ENCODE measurements at regions not wholly inside any gene's neighbourhood (a gene's known extent, or its start where the extent isn't known, plus 50 kb on each side); places are given as distances from the start of the nearest gene placed in this dataset.

GRCh38 chr1:234780531-234781162 is 170.7 kb upstream of the IRF2BP2 start:
- H4K20me1 ChIP-seq (replicated peaks; ENCODE audit: control insufficient read depth, insufficient read depth, low read length), result no peaks in the 10 kb centered on the region
- H3K4me2 ChIP-seq (ENCODE audit: insufficient read depth, low read length), result no peak overlapping the region
- peak; percentile 25 for ATAC-seq
- 15% methylated on average over 13 of the region's 13 CpGs for WGBS (ENCODE audit: insufficient coverage, low coverage, missing lambda C conversion rate)
- no peak overlapping the region for H3K27ac ChIP-seq (ENCODE audit: extremely low read depth, low read depth, low read length)
- H2AFZ ChIP-seq (ENCODE audit: low read depth, low read length), result peak overlapping the region; percentile 7; the same call in 1 of the 2 replicates
- DNase-seq (ENCODE audit: extremely low read depth in 1 of 4, low spot score in 3 of 4), result peak; percentile 21 to 56 (median 45)
- peaks cover 9 to 18% of the 10 kb centered on the region in 2 experiments for H3K4me1 ChIP-seq (replicated peaks in 1 of 2; ENCODE audit: control insufficient read depth in 2 of 2, insufficient read depth in 2 of 2, low read length in 2 of 2)
- H3K36me3 ChIP-seq (ENCODE audit: control insufficient read depth, insufficient read depth, low read length), result no peaks in the 10 kb centered on the region
- FAIRE-seq, result no peak
- H3K27me3 ChIP-seq (ENCODE audit: control insufficient read depth in 2 of 2, insufficient read depth in 2 of 2, low read length in 2 of 2), result peaks cover 53 to 57% of the 10 kb centered on the region in 2 experiments
- ChIA-PET POLR2A (interaction anchor here (1.0 to 1.2 kb wide), 3 partner anchors 50 to 168 kb away, joined by 3 to 4 read pairs (median 3); no protein-coding TSS in a partner anchor), CTCF (ENCODE audit: low intra/inter-chr PET ratio) (no interaction called here)
- H3K9ac ChIP-seq (ENCODE audit: insufficient read depth in 1 of 2, low read depth in 2 of 2, low read length in 2 of 2), result peak overlapping the region in 1 of 2 experiments; percentile 2; a peak in 1 of 4 replicates
- in situ Hi-C loops (cut with MboI) (no loop called here), intact Hi-C loops (cut with micrococcal nuclease) (no loop called here)
- H3K4me3 ChIP-seq, result no peak overlapping the region
- no peaks in the 10 kb centered on the region for H3K9me3 ChIP-seq (replicated peaks; ENCODE audit: control insufficient read depth, insufficient read depth, low read depth, low read length)
- H3K9me1 ChIP-seq (ENCODE audit: control insufficient read depth, insufficient read depth, low read length), result no peaks in the 10 kb centered on the region
- no TSS peak for BruUV-seq (replicated peaks)
- no peaks in the 10 kb centered on the region for H3K79me2 ChIP-seq (ENCODE audit: control insufficient read depth, insufficient read depth, low read length)
- peak; percentile 58; the same call in 1 of the 2 replicates for TF ChIP-seq PRMT5 (CRISPR knock-in tag; IDR thresholded peaks at IDR 0.05)
- TF ChIP-seq CTBP1 (IDR thresholded peaks at IDR 0.05; ENCODE audit: borderline replicate concordance), result peak; percentile 44; the same call in 1 of the 2 replicates
- TF ChIP-seq ELK1 (CRISPR knock-in tag; IDR thresholded peaks at IDR 0.05), result no peak
- no peak for TF ChIP-seq ZNF740 (CRISPR knock-in tag; IDR thresholded peaks at IDR 0.05)
- TF ChIP-seq ZNF740 (tag; IDR thresholded peaks at IDR 0.05), result 0 out of 4 replicates have a peak, but pooled peaks of 1 of the 2 experiments have one; percentile 13
- TF ChIP-seq CCNT2 (IDR thresholded peaks at IDR 0.05; ENCODE audit: borderline replicate concordance, extremely low read depth, insufficient read length, low read depth, low read length), result no peak
- TF ChIP-seq TAF1 (IDR thresholded peaks at IDR 0.05; ENCODE audit: control insufficient read depth, extremely low read depth, insufficient read depth, low read length, severe bottlenecking), result no peak
- TF ChIP-seq NFYB (IDR thresholded peaks at IDR 0.05; ENCODE audit: extremely low read depth, insufficient read length), result no peak
- TF ChIP-seq TCF15 (CRISPR knock-in tag; IDR thresholded peaks at IDR 0.05), result peak; percentile 86; the same call in 1 of the 2 replicates
- no peak for TF ChIP-seq BCOR (IDR thresholded peaks at IDR 0.05)
- no peak for TF ChIP-seq ZBTB43 (CRISPR knock-in tag; IDR thresholded peaks at IDR 0.05)
- TF ChIP-seq ARNT (IDR thresholded peaks at IDR 0.05), result no peak
- no peak for TF ChIP-seq ASH1L (IDR thresholded peaks at IDR 0.05; ENCODE audit: borderline replicate concordance, low read depth, partially characterized antibody)
- TF ChIP-seq CREBBP (IDR thresholded peaks at IDR 0.05; ENCODE audit: low read depth, low read length), result no peak
- TF ChIP-seq TCF3 (CRISPR knock-in tag; IDR thresholded peaks at IDR 0.05), result no peak
- TF ChIP-seq MBD2 (IDR thresholded peaks at IDR 0.05; ENCODE audit: borderline replicate concordance, low read depth), result 0 out of 2 replicates have a peak, but pooled peaks have one; percentile 9
- no peak for TF ChIP-seq ZNF316 (IDR thresholded peaks at IDR 0.05)
- no peak for TF ChIP-seq SAP30 (IDR thresholded peaks at IDR 0.05; ENCODE audit: borderline replicate concordance, insufficient read depth, low read depth, low read length, poor library complexity, severe bottlenecking)
- TF ChIP-seq ZNF175 (CRISPR knock-in tag; IDR thresholded peaks at IDR 0.05; ENCODE audit: low read depth), result no peak

Data from K562 (cell line).